H1 (cell line): ENCODE measurements at regions not wholly inside any gene's neighbourhood (a gene's known extent, or its start where the extent isn't known, plus 50 kb on each side); places are given as distances from the start of the nearest gene placed in this dataset.

Experiments used
- CTCF ChIA-PET: fragments of 300-600 bp; sonication (Branson Sonifier 250); formaldehyde crosslinking; loops from one replicate; lab custom pipeline; 2021; ENCODE audit not compliant: partially characterized antibody; lab: Charles Lee
- POLR2A ChIA-PET: fragments of 300-600 bp; sonication (Branson Sonifier 250); formaldehyde crosslinking; loops from one replicate; lab custom pipeline; 2021; ENCODE audit warnings: inconsistent platforms; ENCODE audit not compliant: partially characterized antibody; lab: Charles Lee
- DNase-seq, 2 experiments: peaks; one replicate each; pipeline versions ENCODE4 v3.0.0 to v3.0.0-alpha.2; 2010 to 2022; ENCODE audit warnings: low spot score in 2 of 2, low read depth in 1 of 2, mixed read lengths in 1 of 2
- FAIRE-seq: peaks from 2 replicates; lab custom pipeline; 2011; peaks lifted over from hg19 to GRCh38; lab: Jason Lieb, UNC
- H2AFZ ChIP-seq: 2 replicates; pipeline ENCODE4 v1.8.1; 2012; ENCODE audit warnings: low read length, inconsistent platforms
- H2AK5ac ChIP-seq: 2 replicates; pipeline ENCODE4 v1.6.1; 2013; ENCODE audit warnings: low read depth, low read length
- H2BK120ac ChIP-seq: replicated peaks from 2 replicates; pipeline ENCODE3; 2013; ENCODE audit warnings: low read depth, low read length, inconsistent platforms
- H2BK12ac ChIP-seq: 2 replicates; pipeline ENCODE4 v1.6.1; 2013; ENCODE audit warnings: low read depth, low read length
- H2BK15ac ChIP-seq: 2 replicates; pipeline ENCODE4 v1.6.1; 2013; ENCODE audit warnings: low read length
- H2BK20ac ChIP-seq: 2 replicates; pipeline ENCODE4 v1.6.1; 2013; ENCODE audit warnings: low read length
- H2BK5ac ChIP-seq: 2 replicates; pipeline ENCODE4 v1.6.1; 2013; ENCODE audit warnings: low read depth, low read length
- H3K14ac ChIP-seq: 2 replicates; pipeline ENCODE4 v1.6.1; 2013; ENCODE audit warnings: inconsistent platforms; ENCODE audit not compliant: insufficient read length
- H3K18ac ChIP-seq: 2 replicates; pipeline ENCODE4 v1.6.1; 2013; ENCODE audit warnings: low read length; ENCODE audit errors: extremely low read depth
- H3K23ac ChIP-seq: 2 replicates; pipeline ENCODE4 v1.6.1; 2013; ENCODE audit warnings: inconsistent platforms; ENCODE audit not compliant: insufficient read length
- H3K23me2 ChIP-seq: 2 replicates; pipeline ENCODE4 v1.6.1; 2013; ENCODE audit warnings: low read depth, low read length
- H3K27ac ChIP-seq: 2 replicates; pipeline ENCODE4 v1.6.1; 2011; ENCODE audit warnings: low read depth, low read length, inconsistent platforms
- H3K27me3 ChIP-seq, 4 experiments: replicated peaks in 1 of 4; 1 replicate in 1 of 4; 2 replicates in 3 of 4; pipeline versions ENCODE4 v1.6.1 to v1.8.1; 2011 to 2013; ENCODE audit warnings: low read length in 3 of 4, mild to moderate bottlenecking in 3 of 4, inconsistent platforms in 2 of 4, mixed read lengths in 2 of 4, moderate library complexity in 1 of 4; ENCODE audit not compliant: control insufficient read depth in 3 of 4, insufficient read depth in 3 of 4; ENCODE audit errors: extremely low read depth in 1 of 4
- H3K36me3 ChIP-seq, 4 experiments: 2 replicates each; pipeline versions ENCODE4 v1.6.1 to v1.8.1; 2011 to 2013; ENCODE audit warnings: mild to moderate bottlenecking in 4 of 4, low read length in 3 of 4, moderate library complexity in 2 of 4, control low read depth in 1 of 4, inconsistent platforms in 1 of 4; ENCODE audit not compliant: insufficient read depth in 4 of 4, control insufficient read depth in 2 of 4
- H3K4ac ChIP-seq: replicated peaks from 2 replicates; pipeline ENCODE3; 2013; ENCODE audit warnings: low read length, low read depth, mixed read lengths, inconsistent platforms; ENCODE audit not compliant: insufficient read length
- H3K4me1 ChIP-seq, 4 experiments: replicated peaks in 1 of 4; 1 replicate in 1 of 4; 2 replicates in 3 of 4; pipeline versions ENCODE4 v1.6.1 to v1.8.1; 2011 to 2013; ENCODE audit warnings: low read length in 3 of 4, inconsistent platforms in 2 of 4, mixed read lengths in 1 of 4; ENCODE audit not compliant: insufficient read depth in 4 of 4, control insufficient read depth in 3 of 4
- H3K4me2 ChIP-seq, 2 experiments: 2 replicates each; pipeline versions ENCODE4 v1.6.1 to v1.8.1; 2011 to 2013; ENCODE audit warnings: low read depth in 2 of 2, low read length in 2 of 2, control low read depth in 1 of 2, inconsistent platforms in 1 of 2, mild to moderate bottlenecking in 1 of 2; ENCODE audit not compliant: insufficient read depth in 1 of 2
- H3K4me3 ChIP-seq, 4 experiments: fragments of 200-600, 300-600 bp in 1 of 4; sonication (generic), shearing (Covaris generic), sonication (Bioruptor Twin) in 1 of 4; 2 replicates each; pipeline versions ENCODE4 v1.5.1 to v1.8.1; 2011 to 2016; ENCODE audit warnings: low read length in 4 of 4, low read depth in 3 of 4, control low read depth in 2 of 4, inconsistent platforms in 2 of 4, mild to moderate bottlenecking in 2 of 4, mixed read lengths in 1 of 4, moderate library complexity in 1 of 4; ENCODE audit not compliant: insufficient read depth in 2 of 4; ENCODE audit errors: extremely low read depth in 1 of 4
- H3K56ac ChIP-seq: replicated peaks from 2 replicates; pipeline ENCODE3; 2013; ENCODE audit warnings: low read depth, mild to moderate bottlenecking, mixed read lengths, low read length, inconsistent platforms; ENCODE audit not compliant: insufficient read length
- H3K79me1 ChIP-seq: 2 replicates; pipeline ENCODE4 v1.6.1; 2013; ENCODE audit warnings: low read depth, low read length, control low read depth
- H3K79me2 ChIP-seq, 2 experiments: 2 replicates each; pipeline versions ENCODE4 v1.6.1 to v1.8.1; 2012 to 2013; ENCODE audit warnings: low read length in 2 of 2, mild to moderate bottlenecking in 2 of 2, inconsistent platforms in 1 of 2; ENCODE audit not compliant: insufficient read depth in 2 of 2, control insufficient read depth in 1 of 2
- H3K9ac ChIP-seq, 4 experiments: replicated peaks in 1 of 4; 1 replicate in 1 of 4; 2 replicates in 3 of 4; pipeline versions ENCODE4 v1.6.1 to v1.8.1; 2011 to 2013; ENCODE audit warnings: low read depth in 3 of 4, low read length in 3 of 4, control low read depth in 2 of 4, mild to moderate bottlenecking in 2 of 4, moderate library complexity in 2 of 4, inconsistent platforms in 1 of 4; ENCODE audit errors: extremely low read depth in 1 of 4
- H3K9me3 ChIP-seq, 2 experiments: 2 replicates each; pipeline versions ENCODE4 v1.6.1 to v1.8.1; 2012 to 2013; ENCODE audit warnings: mild to moderate bottlenecking in 2 of 2, moderate library complexity in 2 of 2, control low read depth in 1 of 2, inconsistent platforms in 1 of 2, low read depth in 1 of 2, low read length in 1 of 2, mixed read lengths in 1 of 2; ENCODE audit not compliant: insufficient read depth in 2 of 2
- H4K20me1 ChIP-seq, 2 experiments: replicated peaks in 1 of 2; 2 replicates each; pipeline versions ENCODE3 to v1.8.1; 2011 to 2013; ENCODE audit warnings: inconsistent platforms in 2 of 2, low read length in 2 of 2, mild to moderate bottlenecking in 1 of 2; ENCODE audit not compliant: insufficient read depth in 2 of 2, control insufficient read depth in 1 of 2
- H4K5ac ChIP-seq: 2 replicates; pipeline ENCODE4 v1.6.1; 2013; ENCODE audit warnings: low read length, low read depth, mixed read lengths, inconsistent platforms; ENCODE audit not compliant: insufficient read length
- H4K8ac ChIP-seq: 2 replicates; pipeline ENCODE4 v1.8.0; 2013; ENCODE audit warnings: mild to moderate bottlenecking, moderate library complexity, low read length, inconsistent platforms; ENCODE audit not compliant: insufficient read depth; ENCODE audit errors: extremely low read depth
- H4K91ac ChIP-seq: replicated peaks from 2 replicates; pipeline ENCODE3; 2013; ENCODE audit warnings: low read length, mixed read lengths, inconsistent platforms; ENCODE audit not compliant: insufficient read length
- CTBP2 ChIP-seq: IDR thresholded peaks from 2 replicates; pipeline ENCODE4 v1.7.0; 2011; ENCODE audit warnings: borderline replicate concordance, mild to moderate bottlenecking, moderate library complexity, mixed read lengths, low read length; ENCODE audit not compliant: insufficient read depth, insufficient read length
- WGBS, 2 experiments: shearing (Covaris generic) in 1 of 2; methylation state at CpG; one replicate each; pipeline versions ENCODE4 v1.1.6 to v1.1.7; 2013 to 2015; ENCODE audit warnings: low lambda C conversion rate in 2 of 2, mixed read lengths in 2 of 2, inconsistent platforms in 1 of 2, low coverage in 1 of 2, missing lambda C conversion rate in 1 of 2; ENCODE audit not compliant: insufficient replicate concordance in 2 of 2, insufficient coverage in 1 of 2, insufficient read length in 1 of 2; ENCODE audit errors: extremely low coverage in 1 of 2, missing lambda C conversion rate in 1 of 2; 5-methylcytosine and 5-hydroxymethylcytosine counted together

DNA sequence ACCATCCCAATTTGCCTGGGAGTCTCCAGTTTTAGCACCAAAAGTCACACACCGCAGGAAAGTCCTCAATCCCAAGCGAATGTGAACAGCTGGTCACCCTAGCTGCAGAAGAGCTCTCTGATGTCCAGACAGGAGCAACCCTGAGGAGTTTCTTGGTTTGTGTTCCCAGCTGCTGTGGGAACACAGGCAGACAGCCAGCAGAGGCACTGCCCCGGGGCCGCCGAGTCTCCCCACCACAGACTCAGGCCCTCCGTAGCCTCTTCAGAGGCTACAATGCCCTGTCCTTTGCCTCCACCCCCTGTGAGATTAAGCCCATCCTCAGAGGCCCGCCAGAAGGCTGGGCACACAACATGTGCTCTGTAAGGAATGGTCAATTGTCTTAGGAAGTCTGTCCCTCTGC, 111.5 kb downstream of the TTC32 start:
- Histone ChIP-seq H3K14ac (no peak overlapping the region), H4K5ac (no peak overlapping the region), H2BK12ac (no peak overlapping the region), H4K91ac (no peak overlapping the region), H2BK20ac (no peak overlapping the region), H3K56ac (no peak overlapping the region), H2AK5ac (no peak overlapping the region), H3K4me3 (no peak overlapping the region), H3K4ac (no peak overlapping the region), H3K18ac (no peak overlapping the region), H3K36me3 (no peaks in the 10 kb centered on the region), H3K4me1 (peaks cover 5 to 15% (median 9%) of the 10 kb centered on the region in 4 experiments; a peak in 6 of 7 replicates), H3K9me3 (no peaks in the 10 kb centered on the region), H2BK15ac (no peak overlapping the region), H3K23ac (no peak overlapping the region), H3K27ac (no peak overlapping the region), H3K9ac (no peak overlapping the region), H3K79me1 (no peaks in the 10 kb centered on the region)
- TF ChIP-seq CTBP2, result no peak
- TF ChIP-seq, all 59 proteins: peak for 0
- Histone ChIP-seq H2BK120ac (no peak overlapping the region), H3K79me2 (no peaks in the 10 kb centered on the region), H3K4me2 (no peak overlapping the region), H3K23me2 (no peaks in the 10 kb centered on the region), H3K27me3 (no peaks in the 10 kb centered on the region; a peak in 1 of 7 replicates), H2BK5ac (no peak overlapping the region), H2AFZ (no peak overlapping the region), H4K8ac (no peak overlapping the region; the same call in 1 of the 2 replicates), H4K20me1 (no peaks in the 10 kb centered on the region)
- ChIA-PET CTCF (interaction anchor here (3.9 kb wide), 1 partner anchor 43 kb away, joined by 20 read pairs; no protein-coding TSS in a partner anchor), POLR2A (no interaction called here)
- WGBS, 2 experiments, result 96% methylated on average over 7 of the region's 7 CpGs; no CpG with 5 or more reads in 1 of the 2 experiments
- DNase-seq (no peak), FAIRE-seq (no peak)
